Fibroblast of peridontal ligament (primary cell): ENCODE measurements at regions not wholly inside any gene's neighbourhood (a gene's known extent, or its start where the extent isn't known, plus 50 kb on each side); places are given as distances from the start of the nearest gene placed in this dataset.
"Not testable (repeated sequence)": the region's sequence is repeated elsewhere in the genome, so short reads cannot be mapped to it uniquely, and the experiment has no call there.

Experiments used
- DNase-seq: peaks from one replicate; pipeline ENCODE4 v3.0.0-alpha.2; 2010; ENCODE audit errors: extremely low read depth

GRCh38 chr7:19958309-19958896 is 185.0 kb upstream of the TMEM196 start:
- DNase-seq: peak; percentile 64

- no peak for DNase-seq
Observed at GRCh38 chr7:19957664-19958063, 184.2 kb upstream of the TMEM196 start.

DNA sequence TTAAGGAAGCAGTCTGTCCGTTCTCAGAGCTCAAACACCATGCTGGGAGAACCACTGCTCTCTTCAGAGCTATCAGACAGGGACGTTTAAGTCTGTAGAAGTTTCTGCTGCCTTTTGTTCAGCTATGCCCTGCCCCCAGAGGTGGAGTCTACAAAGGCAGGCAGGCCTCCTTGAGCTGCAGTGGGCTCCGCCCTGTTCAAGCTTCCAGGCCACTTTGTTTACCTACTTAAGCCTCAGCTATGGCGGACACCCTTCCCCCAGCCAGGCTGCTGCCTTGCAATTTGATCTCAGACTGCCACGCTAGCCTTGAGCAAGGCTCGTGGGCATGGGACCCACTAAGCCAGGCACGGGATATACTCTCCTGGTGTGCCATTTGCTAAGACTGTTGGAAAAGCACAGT is 180.7 kb upstream of the TMEM196 start:
- not testable (repeated sequence) for DNase-seq

GRCh38 chr7:19953411-19953810 is 180.0 kb upstream of the TMEM196 start:
- DNase-seq: not testable (repeated sequence)

GRCh38 chr7:19948160-19948559 is 174.7 kb upstream of the TMEM196 start:
- DNase-seq: no peak

GRCh38 chr7:19944363-19945120 is 171.1 kb upstream of the TMEM196 start:
- no peak for DNase-seq

DNA sequence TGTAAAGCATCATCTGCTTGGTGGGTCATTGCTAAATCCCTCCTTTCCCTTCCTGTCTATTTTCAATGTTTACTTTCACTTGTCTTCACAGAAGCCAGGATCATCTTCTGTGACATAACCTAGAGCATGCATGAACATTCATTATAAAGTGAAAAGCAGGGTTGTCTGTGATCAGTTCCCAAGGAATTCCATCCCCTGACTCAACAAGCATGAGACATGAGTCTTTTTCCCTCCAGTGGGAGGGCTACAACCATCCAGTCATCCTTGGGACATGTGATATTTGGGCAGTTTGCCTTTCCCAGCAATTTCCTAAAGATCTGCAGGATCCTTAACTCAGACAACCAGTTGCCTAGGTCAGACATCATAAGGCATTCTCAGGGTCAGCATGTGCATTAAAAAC is 166.3 kb upstream of the TMEM196 start:
- DNase-seq: peak; percentile 70

DNA sequence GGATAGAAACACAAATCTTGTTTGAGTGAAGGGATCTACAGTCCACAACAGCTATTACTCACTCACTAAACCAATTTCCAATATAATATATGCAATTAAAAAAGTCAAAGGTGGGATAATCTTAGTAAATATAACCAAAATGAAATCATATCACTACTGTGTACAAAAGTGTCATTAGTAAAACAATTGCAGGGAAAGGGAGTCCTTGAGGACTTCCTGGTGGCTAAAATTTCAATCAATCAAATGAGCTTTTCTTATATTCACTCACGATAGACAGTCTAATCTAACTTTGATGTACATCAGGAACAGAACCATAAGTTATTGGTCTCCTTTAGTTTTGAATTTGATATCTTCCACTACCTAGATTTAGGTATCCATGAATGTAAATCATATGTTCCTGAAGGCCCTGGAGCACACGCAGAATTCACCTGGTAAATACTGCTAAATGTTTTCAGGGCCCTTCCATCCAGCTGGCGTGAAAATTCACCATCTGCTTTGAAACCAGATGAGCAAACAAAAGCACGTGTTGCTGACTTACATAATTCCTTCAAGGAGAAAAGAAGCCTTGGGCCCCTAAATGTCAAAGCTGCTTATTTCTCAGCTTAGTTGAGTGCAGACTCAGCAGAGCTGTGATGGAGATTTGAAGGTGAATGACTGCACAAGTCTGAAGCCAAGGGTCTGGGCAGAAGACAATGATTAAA is 159.3 kb upstream of the TMEM196 start:
- DNase-seq: no peak

DNA sequence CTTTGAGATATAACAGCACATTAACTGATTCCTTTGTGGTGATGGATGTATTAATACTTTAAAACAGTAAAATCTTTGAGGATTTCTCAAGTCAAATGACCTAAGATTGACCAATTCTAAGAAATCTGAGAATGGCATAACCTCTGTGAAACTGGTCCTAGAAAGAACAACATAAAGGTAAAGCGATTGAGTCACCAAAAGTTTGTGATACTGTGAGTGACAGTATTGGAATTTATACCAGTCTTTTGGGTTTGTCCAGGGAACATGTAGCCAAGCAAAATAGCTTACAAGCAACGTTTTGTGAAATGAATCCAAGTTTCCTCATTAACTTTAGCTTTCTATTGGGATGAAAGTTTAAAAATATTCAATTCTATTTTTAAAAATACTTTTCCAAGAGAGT is 157.4 kb upstream of the TMEM196 start:
- no peak for DNase-seq

- DNase-seq: no peak
Observed at GRCh38 chr7:19930051-19930450, 156.6 kb upstream of the TMEM196 start.

GRCh38 chr7:19928247-19928646 is 154.8 kb upstream of the TMEM196 start:
- DNase-seq: no peak

- no peak for DNase-seq
Observed at GRCh38 chr7:19920705-19921104, 147.3 kb upstream of the TMEM196 start.

GRCh38 chr7:19920166-19920565 is 146.7 kb upstream of the TMEM196 start:
- no peak for DNase-seq

DNA sequence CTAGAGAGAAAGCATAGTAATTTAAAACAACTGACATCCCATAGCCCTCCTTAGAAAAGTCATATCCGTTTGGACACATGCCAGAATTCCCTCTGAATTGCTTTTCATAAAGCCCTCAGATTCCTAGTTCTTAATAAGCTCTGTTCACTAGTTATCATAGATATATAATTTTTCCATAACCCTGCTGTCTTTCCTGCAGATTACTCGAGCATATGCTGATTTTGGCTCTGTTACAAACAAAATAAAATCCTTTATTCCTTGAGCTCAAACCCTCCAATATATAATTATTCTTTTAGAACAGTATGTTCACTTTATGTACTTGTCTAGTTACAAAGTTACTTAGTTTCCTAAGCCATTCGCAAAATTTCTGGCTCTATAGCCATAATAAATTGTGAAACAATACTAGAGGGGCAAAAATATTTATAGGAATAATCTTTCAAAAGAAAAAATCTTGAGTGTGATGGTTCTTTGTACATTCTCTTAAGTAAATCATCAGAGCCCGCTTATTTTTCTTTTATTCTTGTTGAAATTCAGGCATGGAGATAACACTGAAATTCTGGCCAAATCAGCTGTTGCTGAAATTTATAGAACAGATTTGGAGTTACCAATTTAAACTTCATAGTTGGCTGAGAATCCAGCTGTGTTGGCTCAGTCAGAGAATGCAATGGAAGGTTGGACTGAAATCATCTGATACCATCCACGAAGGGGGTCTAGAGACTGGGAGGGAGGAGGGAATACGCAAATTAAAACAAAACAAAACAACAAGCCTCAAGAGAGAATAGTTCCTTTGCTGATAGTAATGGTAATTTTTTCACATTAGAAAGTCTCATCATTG is 146.1 kb upstream of the TMEM196 start:
- no peak for DNase-seq

GRCh38 chr7:19916046-19916445 is 142.6 kb upstream of the TMEM196 start:
- DNase-seq: no peak

- DNase-seq: no peak
Observed at GRCh38 chr7:19915596-19915995, 142.2 kb upstream of the TMEM196 start.

DNA sequence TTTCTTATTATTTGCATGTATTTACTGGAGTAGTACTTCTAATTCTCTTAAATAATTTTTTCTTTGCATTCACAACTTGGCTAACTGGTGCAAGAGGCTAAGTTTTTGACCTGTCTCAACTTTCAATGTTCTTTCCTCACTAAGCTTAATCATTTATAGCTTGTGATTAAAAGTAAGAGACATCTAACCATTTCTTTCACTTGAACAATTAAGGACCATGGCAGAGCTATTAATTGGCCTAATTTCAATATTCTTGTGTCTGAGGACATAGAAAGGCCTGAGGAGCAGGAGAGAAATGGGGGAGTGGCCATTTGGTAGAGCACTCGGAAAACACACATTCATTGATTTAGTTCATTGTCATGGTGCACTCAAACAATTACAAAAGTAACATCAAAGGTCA is 141.4 kb upstream of the TMEM196 start:
- no peak for DNase-seq

- no peak for DNase-seq
Observed at GRCh38 chr7:19900118-19900517, 126.7 kb upstream of the TMEM196 start.

DNA sequence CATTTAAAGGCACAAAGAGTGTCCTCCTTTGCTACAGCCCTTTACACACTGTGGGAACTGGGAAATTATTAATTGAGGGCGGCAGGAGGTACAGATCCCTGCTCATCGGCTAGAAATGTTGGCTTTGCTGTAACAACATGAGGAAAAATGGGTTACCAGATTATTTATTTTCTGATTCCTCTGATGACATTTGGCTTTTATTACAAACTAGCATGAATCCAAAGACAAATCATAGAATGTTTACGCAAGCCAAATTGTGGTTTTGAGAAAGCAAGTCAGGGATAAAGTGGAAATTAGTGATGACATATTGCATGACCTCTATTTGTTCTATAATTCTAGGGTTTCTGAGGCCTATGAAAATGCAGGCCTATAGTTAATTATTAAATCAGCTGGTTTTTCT is 126.1 kb upstream of the TMEM196 start:
- DNase-seq: peak; percentile 83

GRCh38 chr7:19882893-19883292 is 109.5 kb upstream of the TMEM196 start:
- not testable (repeated sequence) for DNase-seq

GRCh38 chr7:19872094-19872493 is 98.7 kb upstream of the TMEM196 start:
- DNase-seq: no peak

GRCh38 chr7:19871102-19871501 is 97.7 kb upstream of the TMEM196 start:
- no peak for DNase-seq
